Ishikawa (cell line): ENCODE measurements at regions not wholly inside any gene's neighbourhood (a gene's known extent, or its start where the extent isn't known, plus 50 kb on each side); places are given as distances from the start of the nearest gene placed in this dataset.

Experiments used
- CEBPB ChIP-seq: IDR thresholded peaks from 2 replicates; pipeline ENCODE4 v1.6.1; 2012
- CREB1 ChIP-seq: IDR thresholded peaks from 2 replicates; pipeline ENCODE4 v1.6.1; 2012; ENCODE audit warnings: low read depth
- EGR1 ChIP-seq: IDR thresholded peaks from 2 replicates; pipeline ENCODE4 v1.6.1; 2012
- EP300 ChIP-seq: IDR thresholded peaks from 2 replicates; pipeline ENCODE4 v1.6.1; 2012; ENCODE audit warnings: borderline replicate concordance
- FOXM1 ChIP-seq: IDR thresholded peaks from 2 replicates; pipeline ENCODE4 v1.6.1; 2012; ENCODE audit warnings: low read depth, borderline replicate concordance
- NFIC ChIP-seq: IDR thresholded peaks from 2 replicates; pipeline ENCODE4 v1.6.1; 2012
- RAD21 ChIP-seq: IDR thresholded peaks from 2 replicates; pipeline ENCODE4 v1.6.1; 2012; ENCODE audit warnings: low read depth
- TAF1 ChIP-seq: IDR thresholded peaks from 2 replicates; pipeline ENCODE4 v1.6.1; 2012; ENCODE audit warnings: low read depth, mild to moderate bottlenecking
- TCF12 ChIP-seq: IDR thresholded peaks from 2 replicates; pipeline ENCODE4 v1.6.1; 2012; ENCODE audit warnings: low read depth
- TEAD4 ChIP-seq: IDR thresholded peaks from 2 replicates; pipeline ENCODE4 v1.6.1; 2012
- YY1 ChIP-seq: IDR thresholded peaks from 2 replicates; pipeline ENCODE4 v1.6.1; 2012; ENCODE audit warnings: low read depth
- ZBTB7A ChIP-seq: IDR thresholded peaks from 2 replicates; pipeline ENCODE4 v1.6.1; 2012; ENCODE audit warnings: low read depth
- TF ChIP-seq, protein P1 (sequence below): IDR thresholded peaks from 2 replicates; pipeline ENCODE4 v1.6.1; 2012; ENCODE audit warnings: low read depth, mild to moderate bottlenecking
- TF ChIP-seq, protein P2 (sequence below): IDR thresholded peaks from 2 replicates; pipeline ENCODE4 v1.6.1; 2012
- TF ChIP-seq, protein P3 (sequence below): IDR thresholded peaks from 2 replicates; pipeline ENCODE4 v1.6.1; 2012

DNA sequence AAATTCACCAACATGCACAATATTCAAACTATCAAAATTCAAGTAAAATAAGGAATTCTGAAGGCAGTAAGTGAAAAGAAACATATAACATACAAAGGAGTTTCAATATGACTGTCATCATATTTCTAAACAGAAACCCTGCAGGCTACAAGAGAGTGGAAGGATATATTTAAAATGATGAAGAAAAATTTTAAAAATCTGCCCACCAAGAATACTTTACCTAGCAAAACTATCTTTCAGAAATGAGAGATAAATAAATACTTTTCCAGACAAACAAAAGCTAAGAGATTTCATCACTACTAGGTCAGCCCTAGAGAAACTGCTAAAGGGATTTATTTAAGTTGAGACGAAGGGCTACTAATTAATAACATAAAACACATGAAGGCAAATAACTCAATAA, 73.8 kb upstream of the MANEA start:
- TF ChIP-seq TAF1: no peak
- TF ChIP-seq EGR1: no peak
- TF ChIP-seq ZBTB7A: no peak
- TF ChIP-seq, protein P1, sequence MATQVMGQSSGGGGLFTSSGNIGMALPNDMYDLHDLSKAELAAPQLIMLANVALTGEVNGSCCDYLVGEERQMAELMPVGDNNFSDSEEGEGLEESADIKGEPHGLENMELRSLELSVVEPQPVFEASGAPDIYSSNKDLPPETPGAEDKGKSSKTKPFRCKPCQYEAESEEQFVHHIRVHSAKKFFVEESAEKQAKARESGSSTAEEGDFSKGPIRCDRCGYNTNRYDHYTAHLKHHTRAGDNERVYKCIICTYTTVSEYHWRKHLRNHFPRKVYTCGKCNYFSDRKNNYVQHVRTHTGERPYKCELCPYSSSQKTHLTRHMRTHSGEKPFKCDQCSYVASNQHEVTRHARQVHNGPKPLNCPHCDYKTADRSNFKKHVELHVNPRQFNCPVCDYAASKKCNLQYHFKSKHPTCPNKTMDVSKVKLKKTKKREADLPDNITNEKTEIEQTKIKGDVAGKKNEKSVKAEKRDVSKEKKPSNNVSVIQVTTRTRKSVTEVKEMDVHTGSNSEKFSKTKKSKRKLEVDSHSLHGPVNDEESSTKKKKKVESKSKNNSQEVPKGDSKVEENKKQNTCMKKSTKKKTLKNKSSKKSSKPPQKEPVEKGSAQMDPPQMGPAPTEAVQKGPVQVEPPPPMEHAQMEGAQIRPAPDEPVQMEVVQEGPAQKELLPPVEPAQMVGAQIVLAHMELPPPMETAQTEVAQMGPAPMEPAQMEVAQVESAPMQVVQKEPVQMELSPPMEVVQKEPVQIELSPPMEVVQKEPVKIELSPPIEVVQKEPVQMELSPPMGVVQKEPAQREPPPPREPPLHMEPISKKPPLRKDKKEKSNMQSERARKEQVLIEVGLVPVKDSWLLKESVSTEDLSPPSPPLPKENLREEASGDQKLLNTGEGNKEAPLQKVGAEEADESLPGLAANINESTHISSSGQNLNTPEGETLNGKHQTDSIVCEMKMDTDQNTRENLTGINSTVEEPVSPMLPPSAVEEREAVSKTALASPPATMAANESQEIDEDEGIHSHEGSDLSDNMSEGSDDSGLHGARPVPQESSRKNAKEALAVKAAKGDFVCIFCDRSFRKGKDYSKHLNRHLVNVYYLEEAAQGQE: no peak
- no peak for TF ChIP-seq EP300
- no peak for TF ChIP-seq CEBPB
- no peak for TF ChIP-seq YY1
- TF ChIP-seq TEAD4: no peak
- TF ChIP-seq FOXM1: no peak
- TF ChIP-seq TCF12: no peak
- no peak for TF ChIP-seq NFIC
- no peak for TF ChIP-seq CREB1
- TF ChIP-seq, protein P2, sequence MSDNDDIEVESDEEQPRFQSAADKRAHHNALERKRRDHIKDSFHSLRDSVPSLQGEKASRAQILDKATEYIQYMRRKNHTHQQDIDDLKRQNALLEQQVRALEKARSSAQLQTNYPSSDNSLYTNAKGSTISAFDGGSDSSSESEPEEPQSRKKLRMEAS: no peak
- TF ChIP-seq, protein P3, sequence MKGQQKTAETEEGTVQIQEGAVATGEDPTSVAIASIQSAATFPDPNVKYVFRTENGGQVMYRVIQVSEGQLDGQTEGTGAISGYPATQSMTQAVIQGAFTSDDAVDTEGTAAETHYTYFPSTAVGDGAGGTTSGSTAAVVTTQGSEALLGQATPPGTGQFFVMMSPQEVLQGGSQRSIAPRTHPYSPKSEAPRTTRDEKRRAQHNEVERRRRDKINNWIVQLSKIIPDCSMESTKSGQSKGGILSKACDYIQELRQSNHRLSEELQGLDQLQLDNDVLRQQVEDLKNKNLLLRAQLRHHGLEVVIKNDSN: no peak
- no peak for TF ChIP-seq RAD21

DNA sequence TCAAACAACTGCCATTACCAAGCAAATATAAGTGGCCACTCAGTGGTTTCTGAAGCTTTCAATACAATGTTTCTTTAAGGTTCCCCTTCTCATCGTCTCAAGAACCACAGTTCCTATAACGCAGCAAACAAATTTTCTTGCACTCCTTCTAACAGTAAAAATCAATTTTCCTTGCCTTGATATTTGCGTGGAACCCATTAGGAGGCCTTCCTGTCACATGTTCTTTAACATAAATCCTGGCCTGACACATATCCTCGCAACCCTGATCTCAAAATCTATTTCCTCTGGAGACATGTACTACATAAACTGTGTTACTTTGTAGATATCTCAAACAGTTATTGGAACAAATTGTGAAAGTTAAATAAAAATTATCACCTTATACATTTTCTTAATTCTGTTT, 65.9 kb upstream of the MANEA start:
- TF ChIP-seq EP300: no peak
- TF ChIP-seq, protein P1: no peak
- no peak for TF ChIP-seq EGR1
- TF ChIP-seq YY1: no peak
- TF ChIP-seq NFIC: no peak
- TF ChIP-seq RAD21: no peak
- TF ChIP-seq, protein P3: no peak
- TF ChIP-seq TCF12: no peak
- no peak for TF ChIP-seq CEBPB
- no peak for TF ChIP-seq TEAD4
- no peak for TF ChIP-seq CREB1
- TF ChIP-seq ZBTB7A: no peak
- TF ChIP-seq TAF1: no peak
- TF ChIP-seq FOXM1: no peak
- TF ChIP-seq, protein P2: no peak

GRCh38 chr6:95515975-95516374, 61.4 kb upstream of the MANEA start:
- TF ChIP-seq YY1: no peak
- no peak for TF ChIP-seq RAD21
- no peak for TF ChIP-seq CEBPB
- no peak for TF ChIP-seq TAF1
- TF ChIP-seq FOXM1: no peak
- TF ChIP-seq, protein P1: no peak
- no peak for TF ChIP-seq CREB1
- TF ChIP-seq EGR1: no peak

- TF ChIP-seq, protein P1: no peak
- TF ChIP-seq FOXM1 (no peak), EGR1 (no peak), TAF1 (no peak), YY1 (no peak), EP300 (no peak), TEAD4 (no peak), RAD21 (no peak), CREB1 (no peak), CEBPB (no peak)
- TF ChIP-seq, protein P3: no peak
- TF ChIP-seq, protein P2: no peak
These were observed 60.3 kb upstream of the MANEA start for GRCh38 chr6:95517004-95517403.
